Kidney epithelial cell (primary cell): ENCODE measurements at regions not wholly inside any gene's neighbourhood (a gene's known extent, or its start where the extent isn't known, plus 50 kb on each side); places are given as distances from the start of the nearest gene placed in this dataset.

Experiments used
- DNase-seq: peaks from one replicate; pipeline ENCODE4 v3.0.0-alpha.2; 2010; ENCODE audit warnings: low read depth
- H3K27me3 ChIP-seq: 2 replicates; pipeline ENCODE4 v1.6.0; 2011; ENCODE audit warnings: low read length; ENCODE audit not compliant: control insufficient read depth, insufficient read depth
- H3K36me3 ChIP-seq: 2 replicates; pipeline ENCODE4 v1.5.1; 2011; ENCODE audit warnings: low read length; ENCODE audit not compliant: control insufficient read depth, insufficient read depth
- H3K4me3 ChIP-seq: 2 replicates; pipeline ENCODE4 v1.5.1; 2011; ENCODE audit warnings: low read depth, mild to moderate bottlenecking, control low read depth, low read length
- CTCF ChIP-seq: IDR thresholded peaks from 2 replicates; pipeline ENCODE4 v1.5.1; 2011; ENCODE audit warnings: mild to moderate bottlenecking, moderate library complexity, low read length, control low read depth, inconsistent platforms; ENCODE audit not compliant: insufficient read depth, poor library complexity, severe bottlenecking

- no peak for DNase-seq
- H3K4me3 ChIP-seq: no peak overlapping the region
- TF ChIP-seq CTCF: no peak
- no peaks in the 10 kb centered on the region for H3K27me3 ChIP-seq
- no peaks in the 10 kb centered on the region for H3K36me3 ChIP-seq
Observed at GRCh38 chr5:37899037-37899436, 59.2 kb upstream of the GDNF start.

- DNase-seq: no peak
- Histone ChIP-seq H3K4me3 (no peak overlapping the region), H3K27me3 (no peaks in the 10 kb centered on the region), H3K36me3 (no peaks in the 10 kb centered on the region)
- no peak for TF ChIP-seq CTCF
Observed at GRCh38 chr5:37896159-37896558, 56.3 kb upstream of the GDNF start.

- H3K27me3 ChIP-seq: no peaks in the 10 kb centered on the region
- no peak for TF ChIP-seq CTCF
- DNase-seq: no peak
- no peaks in the 10 kb centered on the region for H3K36me3 ChIP-seq
- H3K4me3 ChIP-seq: no peak overlapping the region
Observed at GRCh38 chr5:37893434-37894134, 53.7 kb upstream of the GDNF start.

GRCh38 chr5:37892586-37892985 lies 52.7 kb upstream of the GDNF start:
- TF ChIP-seq CTCF: no peak
- no peaks in the 10 kb centered on the region for H3K27me3 ChIP-seq
- no peak overlapping the region for H3K4me3 ChIP-seq
- no peaks in the 10 kb centered on the region for H3K36me3 ChIP-seq
- DNase-seq: no peak

GRCh38 chr5:37891832-37892231 lies 52.0 kb upstream of the GDNF start:
- no peak overlapping the region for H3K4me3 ChIP-seq
- no peaks in the 10 kb centered on the region for H3K27me3 ChIP-seq
- no peak for TF ChIP-seq CTCF
- DNase-seq: no peak
- no peaks in the 10 kb centered on the region for H3K36me3 ChIP-seq

- DNase-seq: peak; percentile 25
- no peaks in the 10 kb centered on the region for H3K36me3 ChIP-seq
- no peak for TF ChIP-seq CTCF
- no peak overlapping the region for H3K4me3 ChIP-seq
- no peaks in the 10 kb centered on the region for H3K27me3 ChIP-seq
Observed at GRCh38 chr5:37889612-37890317, 49.9 kb upstream of the GDNF start.
